Naive B cell (primary cell): ENCODE measurements at regions not wholly inside any gene's neighbourhood (a gene's known extent, or its start where the extent isn't known, plus 50 kb on each side); places are given as distances from the start of the nearest gene placed in this dataset.

ENCODE experiments used
- ATAC-seq, 2 donors: fragments of 150-1000 bp; cut with Tn5 transposase; 2 replicates each; pipeline ENCODE4 v1.10.0; 2021; ENCODE audit warnings: low read depth in 2 of 2, mild to moderate bottlenecking in 2 of 2, moderate library complexity in 2 of 2
- DNase-seq: peaks from one replicate; pipeline ENCODE4 v3.0.0; 2022
- H3K27ac Mint-ChIP-seq, 6 donors: one replicate each; pipeline ENCODE4 v1.8.0; 2020 to 2022; ENCODE audit warnings: mild to moderate bottlenecking in 6 of 6, mixed read lengths in 6 of 6, moderate library complexity in 5 of 6, inconsistent platforms in 2 of 6
- H3K27me3 Mint-ChIP-seq, 3 donors: one replicate each; pipeline ENCODE4 v1.8.0; 2021 to 2022; ENCODE audit warnings: mixed read lengths in 3 of 3, mild to moderate bottlenecking in 1 of 3
- H3K36me3 Mint-ChIP-seq, 2 donors: one replicate each; pipeline ENCODE4 v1.8.0; 2020 to 2022; ENCODE audit warnings: mixed read lengths in 2 of 2, inconsistent platforms in 1 of 2, mild to moderate bottlenecking in 1 of 2
- H3K4me1 Mint-ChIP-seq, 3 donors: one replicate each; pipeline ENCODE4 v1.8.0; 2020 to 2022; ENCODE audit warnings: mixed read lengths in 3 of 3, inconsistent platforms in 1 of 3, mild to moderate bottlenecking in 1 of 3, moderate library complexity in 1 of 3
- H3K4me3 Mint-ChIP-seq, 8 donors: one replicate each; pipeline ENCODE4 v1.8.0; 2020 to 2022; ENCODE audit warnings: mild to moderate bottlenecking in 8 of 8, mixed read lengths in 8 of 8, moderate library complexity in 8 of 8, inconsistent platforms in 2 of 8
- H3K9me3 Mint-ChIP-seq, 7 donors: one replicate each; pipeline ENCODE4 v1.8.0; 2020 to 2022; ENCODE audit warnings: mixed read lengths in 7 of 7, mild to moderate bottlenecking in 5 of 7, inconsistent platforms in 2 of 7, moderate library complexity in 1 of 7

DNA sequence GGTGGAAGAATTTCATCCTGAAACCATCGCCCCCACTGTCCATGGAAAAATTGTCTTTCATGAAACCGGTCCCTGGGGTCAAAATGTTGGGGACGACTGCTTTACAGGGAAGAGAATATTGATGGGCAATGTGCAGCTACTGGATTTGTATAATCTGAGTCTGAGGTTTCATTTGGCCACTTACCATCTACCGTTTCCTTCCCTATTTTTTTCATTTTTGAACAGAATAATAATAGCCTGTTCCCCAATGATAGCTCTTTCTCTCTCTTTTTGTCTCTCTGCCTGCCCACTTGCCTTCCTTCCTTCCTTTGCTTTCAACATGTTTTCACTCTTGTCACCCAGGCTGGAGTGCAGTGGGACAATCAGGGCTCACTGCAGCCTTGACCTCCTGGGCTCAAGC lies 78.3 kb upstream of the TLK1 start:
- Mint-ChIP-seq H3K4me3 (peak overlapping the region in 2 of 8 donors; percentile 9 to 64), H3K36me3 (peaks cover 0 to 5% of the 10 kb centered on the region in 2 donors), H3K4me1 (peaks cover 16 to 19% (median 18%) of the 10 kb centered on the region in 3 donors), H3K27me3 (no peaks in the 10 kb centered on the region), H3K9me3 (peaks cover 0 to 2% (median 0%) of the 10 kb centered on the region in 7 donors), H3K27ac (no peak overlapping the region)
- ATAC-seq (no peak), DNase-seq (no peak)

- peak in 1 of 2 donors; percentile 51 for ATAC-seq
- peak overlapping the region in 2 of 6 donors; percentile 10 to 40 for H3K27ac Mint-ChIP-seq
- H3K4me3 Mint-ChIP-seq: no peak overlapping the region
- no peak for DNase-seq
- peaks cover 0 to 5% of the 10 kb centered on the region in 2 donors for H3K36me3 Mint-ChIP-seq
- H3K4me1 Mint-ChIP-seq: peaks cover 16 to 19% (median 18%) of the 10 kb centered on the region in 3 donors
- no peaks in the 10 kb centered on the region for H3K27me3 Mint-ChIP-seq
- H3K9me3 Mint-ChIP-seq: peaks cover 0 to 2% (median 0%) of the 10 kb centered on the region in 7 donors
These were observed 77.2 kb upstream of the TLK1 start for GRCh38 chr2:171237751-171238505.

DNA sequence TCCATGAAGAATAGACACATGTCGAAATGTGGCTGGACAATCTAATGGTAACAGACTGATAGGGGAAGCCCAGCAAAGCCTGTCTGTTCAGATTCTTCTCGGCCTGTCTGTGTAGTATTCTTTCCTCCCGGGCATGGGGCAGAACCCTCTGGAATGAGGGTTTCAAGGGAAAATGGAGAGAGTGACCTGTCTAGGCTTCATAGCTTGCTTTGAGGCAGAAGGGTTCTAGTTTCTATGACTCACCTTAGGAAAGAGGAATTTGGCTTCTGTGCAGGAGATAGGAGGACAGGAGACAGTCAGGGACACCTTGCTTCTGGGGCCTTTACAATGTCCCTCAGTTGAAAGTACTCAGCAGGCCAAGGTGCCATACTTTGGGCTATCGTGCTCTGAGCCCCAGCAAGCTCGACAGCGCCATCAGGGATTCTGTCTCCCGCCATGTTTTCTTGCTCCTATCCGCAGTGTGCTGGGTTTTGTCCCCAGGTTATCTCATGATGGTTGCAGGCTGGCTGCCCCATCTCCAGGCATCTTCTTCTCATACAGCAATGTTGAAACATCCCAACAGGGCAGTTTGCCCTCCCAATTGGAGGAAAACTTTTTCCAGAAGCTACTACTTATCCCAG lies 74.7 kb upstream of the TLK1 start:
- DNase-seq (no peak), ATAC-seq (no peak)
- Mint-ChIP-seq H3K27ac (no peak overlapping the region), H3K36me3 (peaks cover 0 to 5% of the 10 kb centered on the region in 2 donors), H3K4me1 (peaks cover 16 to 19% (median 18%) of the 10 kb centered on the region in 3 donors), H3K27me3 (no peaks in the 10 kb centered on the region), H3K4me3 (no peak overlapping the region), H3K9me3 (peaks cover 0 to 2% (median 0%) of the 10 kb centered on the region in 7 donors)

DNA sequence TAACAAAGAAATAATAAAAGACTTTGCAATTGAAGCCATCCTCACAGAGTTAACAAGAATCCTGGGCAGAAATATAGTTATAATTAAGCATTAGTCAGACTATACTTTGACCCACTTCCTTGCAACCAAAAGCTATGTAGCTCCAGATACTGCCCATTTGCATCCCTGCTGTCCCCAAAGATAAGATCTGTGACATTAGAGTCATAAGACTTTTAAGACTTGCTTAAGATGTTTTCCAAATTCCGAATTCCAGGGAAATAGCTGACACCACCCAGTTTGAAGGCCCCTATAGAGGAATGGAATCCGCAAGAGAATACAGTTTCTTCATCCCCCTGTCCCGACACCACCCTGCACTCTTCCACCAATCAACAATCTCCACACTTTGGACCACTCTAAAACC lies 69.5 kb upstream of the TLK1 start:
- Mint-ChIP-seq H3K36me3 (peaks cover 0 to 6% of the 10 kb centered on the region in 2 donors), H3K4me3 (no peak overlapping the region), H3K4me1 (no peaks in the 10 kb centered on the region), H3K27ac (no peak overlapping the region), H3K27me3 (no peaks in the 10 kb centered on the region), H3K9me3 (no peaks in the 10 kb centered on the region)
- DNase-seq (no peak), ATAC-seq (no peak)

GRCh38 chr2:171228826-171229225 lies 68.1 kb upstream of the TLK1 start:
- no peak overlapping the region for H3K4me3 Mint-ChIP-seq
- DNase-seq: no peak
- no peak overlapping the region for H3K27ac Mint-ChIP-seq
- ATAC-seq: no peak
- H3K36me3 Mint-ChIP-seq: peaks cover 0 to 6% of the 10 kb centered on the region in 2 donors
- no peaks in the 10 kb centered on the region for H3K27me3 Mint-ChIP-seq
- no peaks in the 10 kb centered on the region for H3K4me1 Mint-ChIP-seq
- peaks cover 0 to 6% (median 0%) of the 10 kb centered on the region in 7 donors for H3K9me3 Mint-ChIP-seq

GRCh38 chr2:171227066-171227782 lies 66.5 kb upstream of the TLK1 start:
- no peaks in the 10 kb centered on the region for H3K27me3 Mint-ChIP-seq
- DNase-seq (no peak), ATAC-seq (no peak)
- H3K9me3 Mint-ChIP-seq: peaks cover 0 to 6% (median 0%) of the 10 kb centered on the region in 7 donors
- H3K27ac Mint-ChIP-seq: no peak overlapping the region
- H3K36me3 Mint-ChIP-seq: peaks cover 0 to 6% of the 10 kb centered on the region in 2 donors
- no peaks in the 10 kb centered on the region for H3K4me1 Mint-ChIP-seq
- H3K4me3 Mint-ChIP-seq: no peak overlapping the region

DNA sequence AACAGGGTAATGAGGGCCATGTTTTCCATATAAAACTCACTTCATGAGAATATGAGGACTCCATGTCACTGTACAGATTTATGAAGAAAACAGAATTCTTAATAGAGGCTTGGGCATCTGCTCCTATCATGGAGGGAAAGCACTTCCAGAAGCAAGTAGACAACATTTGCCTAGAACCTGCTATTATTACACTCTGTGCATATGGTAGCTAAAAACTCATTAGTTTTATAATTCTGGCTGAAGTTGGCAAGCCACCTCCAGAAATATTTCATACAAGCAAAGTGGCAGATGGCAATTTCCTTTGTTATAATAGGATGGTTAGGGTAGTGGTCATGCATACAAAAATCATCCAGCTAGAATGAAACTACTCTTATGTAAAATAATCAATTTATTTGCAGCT lies 65.8 kb upstream of the TLK1 start:
- H3K9me3 Mint-ChIP-seq: peaks cover 0 to 6% (median 0%) of the 10 kb centered on the region in 7 donors
- H3K36me3 Mint-ChIP-seq: peaks cover 0 to 6% of the 10 kb centered on the region in 2 donors
- no peak overlapping the region for H3K4me3 Mint-ChIP-seq
- H3K27ac Mint-ChIP-seq: no peak overlapping the region
- no peaks in the 10 kb centered on the region for H3K27me3 Mint-ChIP-seq
- DNase-seq (no peak), ATAC-seq (no peak)
- no peaks in the 10 kb centered on the region for H3K4me1 Mint-ChIP-seq

DNA sequence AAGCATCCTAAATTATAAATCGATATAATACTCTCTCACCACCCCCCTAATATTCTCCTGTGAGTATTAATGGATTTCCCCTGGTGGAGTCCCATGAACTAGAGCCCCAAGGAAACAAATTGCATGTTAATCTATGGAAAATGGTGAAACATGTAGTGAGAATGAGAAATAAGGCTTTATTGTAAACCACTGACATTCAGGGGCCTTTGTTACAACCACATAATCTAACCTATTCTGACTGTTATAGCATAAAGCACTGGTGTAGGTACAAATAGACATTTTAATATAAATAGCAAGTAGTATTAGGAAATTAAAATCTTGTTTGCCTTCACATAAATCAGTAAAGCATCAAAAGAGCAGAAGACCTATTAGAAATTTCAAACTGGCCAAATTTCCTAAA lies 65.3 kb upstream of the TLK1 start:
- Mint-ChIP-seq H3K36me3 (peaks cover 0 to 6% of the 10 kb centered on the region in 2 donors), H3K4me1 (no peaks in the 10 kb centered on the region), H3K9me3 (peaks cover 0 to 6% (median 0%) of the 10 kb centered on the region in 7 donors), H3K27ac (no peak overlapping the region), H3K27me3 (no peaks in the 10 kb centered on the region), H3K4me3 (no peak overlapping the region)
- no peak for DNase-seq
- ATAC-seq: no peak

GRCh38 chr2:171225302-171225980 lies 64.7 kb upstream of the TLK1 start:
- H3K36me3 Mint-ChIP-seq: peaks cover 0 to 6% of the 10 kb centered on the region in 2 donors
- H3K27me3 Mint-ChIP-seq: no peaks in the 10 kb centered on the region
- H3K27ac Mint-ChIP-seq: no peak overlapping the region
- H3K9me3 Mint-ChIP-seq: peaks cover 0 to 6% (median 0%) of the 10 kb centered on the region in 7 donors
- DNase-seq (no peak), ATAC-seq (no peak)
- H3K4me3 Mint-ChIP-seq: no peak overlapping the region
- H3K4me1 Mint-ChIP-seq: no peaks in the 10 kb centered on the region

- H3K27me3 Mint-ChIP-seq: no peaks in the 10 kb centered on the region
- ATAC-seq: no peak
- H3K4me3 Mint-ChIP-seq: no peak overlapping the region
- H3K27ac Mint-ChIP-seq: peak overlapping the region in 2 of 6 donors; percentile 1 to 83
- DNase-seq: no peak
- H3K4me1 Mint-ChIP-seq: peaks cover 0 to 4% (median 0%) of the 10 kb centered on the region in 3 donors
- peaks cover 4 to 20% (median 6%) of the 10 kb centered on the region in 7 donors for H3K9me3 Mint-ChIP-seq
- H3K36me3 Mint-ChIP-seq: peaks cover 6 to 8% of the 10 kb centered on the region in 2 donors
These were observed 56.6 kb upstream of the TLK1 start for GRCh38 chr2:171217330-171217729.

GRCh38 chr2:171216631-171217030 lies 55.9 kb upstream of the TLK1 start:
- H3K27ac Mint-ChIP-seq: peak overlapping the region in 2 of 6 donors; percentile 26 to 51
- DNase-seq: no peak
- H3K4me3 Mint-ChIP-seq: no peak overlapping the region
- H3K9me3 Mint-ChIP-seq: peaks cover 4 to 20% (median 6%) of the 10 kb centered on the region in 7 donors
- no peaks in the 10 kb centered on the region for H3K27me3 Mint-ChIP-seq
- no peak for ATAC-seq
- H3K36me3 Mint-ChIP-seq: peaks cover 6 to 8% of the 10 kb centered on the region in 2 donors
- peaks cover 0 to 8% (median 0%) of the 10 kb centered on the region in 3 donors for H3K4me1 Mint-ChIP-seq

- Mint-ChIP-seq H3K36me3 (peaks cover 3 to 6% of the 10 kb centered on the region in 2 donors), H3K9me3 (peaks cover 1 to 16% (median 3%) of the 10 kb centered on the region in 7 donors), H3K4me3 (no peak overlapping the region), H3K27me3 (no peaks in the 10 kb centered on the region), H3K4me1 (peaks cover 11 to 18% (median 15%) of the 10 kb centered on the region in 3 donors), H3K27ac (no peak overlapping the region)
- no peak for ATAC-seq
- DNase-seq: no peak
These were observed 53.4 kb upstream of the TLK1 start for GRCh38 chr2:171214093-171214492.

GRCh38 chr2:171210864-171211431 lies 50.3 kb upstream of the TLK1 start:
- Mint-ChIP-seq H3K36me3 (no peaks in the 10 kb centered on the region), H3K4me3 (peak overlapping the region; percentile 59 to 84 (median 67)), H3K4me1 (peaks cover 15 to 19% (median 16%) of the 10 kb centered on the region in 3 donors), H3K27me3 (no peaks in the 10 kb centered on the region), H3K27ac (peak overlapping the region; percentile 23 to 89 (median 72)), H3K9me3 (no peaks in the 10 kb centered on the region)
- ATAC-seq: peak; percentile 92 to 93
- DNase-seq: peak; percentile 41
